Stimulated activated CD8-positive, alpha-beta memory T cell treated with anti-CD3 and anti-CD28 coated beads, Interleukin-15, amount 100 ng/mL, for 4 hours (primary cell): ENCODE measurements at regions not wholly inside any gene's neighbourhood (a gene's known extent, or its start where the extent isn't known, plus 50 kb on each side); places are given as distances from the start of the nearest gene placed in this dataset.
A peak's percentile ranks its signal among the peaks of the same experiment; 100 is the strongest.
"Not testable (repeated sequence)": the region's sequence is repeated elsewhere in the genome, so short reads cannot be mapped to it uniquely, and the experiment has no call there.

ENCODE experiments used
- DNase-seq, 2 donors: peaks; one replicate each; pipeline ENCODE4 v3.0.0-alpha.2; 2020; ENCODE audit warnings: low read depth in 2 of 2

DNA sequence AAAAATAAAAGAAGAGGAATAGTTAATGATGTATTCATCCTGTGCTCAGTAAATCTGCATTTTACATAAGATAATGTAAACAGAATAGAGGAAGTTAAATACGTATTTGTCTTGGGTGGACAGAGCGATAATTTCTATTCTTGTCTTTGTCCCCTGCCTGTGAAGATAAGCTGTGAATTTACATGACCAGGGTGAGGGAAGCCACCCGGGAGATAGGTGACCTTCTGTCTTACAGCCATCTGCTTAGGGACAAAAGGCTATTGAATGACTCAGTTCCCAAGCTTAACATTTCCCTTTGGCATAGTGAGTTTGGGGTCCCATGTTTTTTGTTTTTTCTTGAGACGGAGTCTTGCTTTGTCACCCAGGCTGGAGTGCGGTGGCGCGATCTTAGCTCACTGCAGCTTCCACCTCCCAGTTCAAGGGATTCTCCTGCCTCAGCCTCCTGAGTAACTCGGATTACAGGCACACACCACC, 88.7 kb upstream of the KCTD7 start:
- no peak for DNase-seq

DNA sequence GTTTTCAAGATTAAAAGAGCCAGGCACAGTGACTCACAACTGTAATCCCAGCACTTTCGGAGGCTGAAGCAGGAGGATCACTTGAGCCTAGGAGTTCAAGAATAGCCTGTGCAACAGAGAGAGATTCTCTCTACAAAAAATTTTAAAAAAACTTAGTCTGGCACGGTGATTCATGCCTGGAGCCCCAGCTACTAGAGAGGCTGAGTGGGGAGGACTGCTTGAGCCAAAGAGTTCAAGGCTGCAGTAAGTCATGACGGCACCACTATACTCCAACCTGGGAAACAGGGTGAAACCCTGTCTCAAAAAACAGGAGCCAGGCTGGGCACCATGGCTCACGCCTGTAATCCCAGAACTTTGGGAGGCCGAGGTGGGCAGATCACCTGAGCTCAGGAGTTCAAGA, 86.6 kb upstream of the KCTD7 start:
- DNase-seq: no peak

DNA sequence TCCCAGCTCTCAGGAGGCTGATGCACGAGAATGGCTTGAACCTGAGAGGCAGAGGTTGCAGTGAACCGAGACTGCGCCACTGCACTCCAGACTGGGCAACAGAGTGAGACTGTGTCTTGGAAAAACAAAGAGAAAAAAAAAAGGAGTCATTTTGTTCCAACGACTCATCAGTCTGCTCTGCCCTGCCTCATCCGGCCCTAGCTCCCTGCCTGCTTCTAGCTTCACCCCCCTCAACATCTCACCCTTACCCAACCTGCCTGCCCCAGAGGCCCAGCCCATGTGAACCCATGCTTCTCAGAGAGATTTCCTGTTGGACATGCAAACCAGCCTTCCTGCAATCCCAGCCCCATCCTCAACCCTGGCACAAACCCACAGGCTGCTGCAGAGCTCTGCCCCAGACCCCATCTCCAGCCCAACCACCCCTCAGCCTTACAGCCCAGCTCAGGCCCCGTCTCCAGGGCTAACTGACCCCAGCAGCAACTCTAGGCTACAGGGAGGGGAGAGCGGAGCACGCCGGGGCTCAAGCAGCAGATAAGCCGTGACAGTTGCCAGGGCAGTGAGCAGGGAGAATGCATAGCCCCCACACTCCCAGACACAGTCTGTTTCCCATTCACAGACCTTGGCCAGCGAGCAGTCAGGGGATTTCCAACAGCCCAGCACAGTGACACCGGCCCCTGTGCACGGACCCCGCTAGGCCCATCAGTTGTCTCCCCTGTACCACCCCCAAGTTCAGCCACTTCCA, 86.0 kb upstream of the KCTD7 start:
- no peak for DNase-seq

DNA sequence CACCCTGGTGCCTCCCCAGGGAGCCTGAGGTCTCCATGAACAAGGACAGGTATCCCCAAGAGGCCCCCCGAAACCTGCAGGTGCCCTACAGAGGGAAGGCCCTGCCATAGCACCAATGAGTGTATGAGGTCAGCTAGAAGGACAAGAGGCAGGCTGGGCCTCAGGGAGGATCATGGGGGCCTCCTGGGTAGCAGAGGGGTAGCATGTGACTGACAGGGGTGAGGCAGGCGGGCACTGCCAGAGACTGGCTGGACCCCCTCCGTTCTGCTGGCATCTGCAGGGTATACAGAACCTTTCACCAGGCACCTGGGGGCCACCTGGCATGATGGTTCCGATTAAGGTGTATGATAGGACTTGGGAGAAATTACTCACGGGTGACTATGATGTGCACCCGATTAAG, 79.2 kb upstream of the KCTD7 start:
- DNase-seq: no peak

DNA sequence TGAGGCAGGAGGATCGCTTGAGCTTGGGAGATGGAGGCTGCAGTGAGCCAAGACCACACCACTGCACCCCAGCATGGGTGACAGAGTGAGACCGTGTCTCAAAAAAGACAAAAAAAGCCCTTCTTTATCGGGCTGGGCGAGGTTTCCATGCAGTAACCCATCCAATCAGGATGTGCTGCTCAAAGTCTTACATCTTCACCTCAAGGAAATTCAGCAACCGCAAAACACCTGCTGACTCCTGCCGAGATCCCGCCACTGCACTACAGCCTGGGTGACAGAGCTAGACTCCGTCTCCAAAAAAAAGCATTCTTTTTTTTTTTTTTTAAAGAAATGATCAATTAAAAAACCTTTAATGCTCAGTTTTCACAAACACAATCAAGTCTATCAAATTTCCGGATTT, 75.7 kb upstream of the KCTD7 start:
- no peak for DNase-seq

DNA sequence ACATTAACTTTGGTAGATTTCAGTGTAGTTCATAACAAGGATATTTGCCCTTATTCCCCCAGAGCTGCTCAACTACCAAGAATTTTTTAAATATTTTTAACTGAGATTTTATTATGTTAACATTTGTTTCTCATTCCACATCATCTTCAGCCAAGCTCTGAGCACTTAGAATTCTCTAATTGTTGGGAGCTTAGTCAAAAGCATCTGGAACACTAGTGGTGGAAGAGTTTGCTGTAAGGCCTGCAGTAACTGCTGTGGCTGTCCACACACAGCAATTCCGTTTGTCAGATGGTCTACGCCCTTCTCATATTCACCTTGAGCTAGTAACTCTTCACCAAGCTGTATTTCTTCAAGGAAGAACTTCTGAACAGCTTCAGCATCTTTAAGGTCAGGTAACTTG, 75.0 kb upstream of the KCTD7 start:
- DNase-seq: not testable (repeated sequence)

DNA sequence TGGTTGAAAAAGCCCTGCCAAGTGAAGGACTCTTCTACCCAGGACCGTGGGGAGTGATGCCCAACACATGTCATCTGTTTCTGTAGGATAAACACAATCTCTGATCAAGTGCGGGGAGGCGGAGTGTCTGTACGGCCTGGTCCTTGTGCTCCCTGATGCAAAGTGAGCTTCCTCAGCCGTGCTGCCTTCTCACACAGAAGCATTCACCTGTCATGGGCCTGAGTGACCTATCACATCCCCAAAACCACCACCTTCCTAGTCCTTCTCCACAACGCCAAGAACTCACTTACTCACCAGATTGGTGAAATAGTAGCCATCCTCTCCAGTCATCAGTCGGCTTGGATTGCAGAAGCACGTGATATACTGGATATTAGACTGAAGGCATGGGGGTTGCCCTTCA, 74.4 kb upstream of the KCTD7 start:
- not testable (repeated sequence) for DNase-seq

DNA sequence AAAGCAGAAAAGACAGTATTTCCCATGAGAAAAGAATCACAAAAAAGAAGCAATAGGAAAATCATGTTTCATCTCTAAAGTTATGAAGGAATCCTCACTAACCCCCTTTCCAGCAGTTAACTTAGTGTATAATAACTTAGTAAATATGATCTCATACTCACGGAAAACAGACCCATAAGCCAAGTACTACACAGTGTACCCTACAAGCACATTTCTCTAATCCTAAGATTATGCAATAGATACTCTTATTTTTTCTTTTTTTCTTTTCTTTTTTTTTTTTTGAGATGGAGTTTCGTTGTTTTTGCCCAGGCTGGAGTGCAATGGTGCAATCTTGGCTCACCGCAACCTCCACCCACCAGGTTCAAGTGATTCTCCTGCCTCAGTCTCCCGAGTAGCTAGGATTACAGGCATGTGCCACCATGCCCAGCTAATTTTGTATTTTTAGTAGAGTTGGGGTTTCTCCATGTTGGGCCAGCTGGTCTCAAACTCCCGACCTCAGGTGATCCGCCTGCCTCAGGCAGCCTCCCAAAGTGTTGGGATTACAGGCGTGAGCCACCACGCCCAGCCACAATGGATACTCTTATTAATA, 73.7 kb upstream of the KCTD7 start:
- DNase-seq: not testable (repeated sequence)

DNA sequence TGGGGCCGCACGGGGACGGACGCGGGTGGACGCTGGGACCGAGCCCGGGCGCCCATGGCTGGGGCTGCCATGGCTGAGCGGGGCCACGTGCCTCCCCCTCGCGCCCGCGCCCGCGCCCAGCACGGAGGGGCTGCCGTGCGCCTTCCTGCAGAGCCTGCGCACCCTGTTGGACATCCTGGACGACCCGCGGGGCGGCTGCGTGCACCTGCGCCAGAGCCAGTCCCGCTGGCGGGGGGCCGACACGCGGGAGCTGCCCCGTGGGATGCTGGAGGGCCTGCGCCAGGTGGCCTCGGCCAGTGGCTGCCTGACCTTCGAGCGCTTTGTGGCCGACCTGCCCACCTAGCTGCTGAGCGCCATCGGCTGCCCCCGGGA, 72.5 kb upstream of the KCTD7 start:
- DNase-seq: no peak

DNA sequence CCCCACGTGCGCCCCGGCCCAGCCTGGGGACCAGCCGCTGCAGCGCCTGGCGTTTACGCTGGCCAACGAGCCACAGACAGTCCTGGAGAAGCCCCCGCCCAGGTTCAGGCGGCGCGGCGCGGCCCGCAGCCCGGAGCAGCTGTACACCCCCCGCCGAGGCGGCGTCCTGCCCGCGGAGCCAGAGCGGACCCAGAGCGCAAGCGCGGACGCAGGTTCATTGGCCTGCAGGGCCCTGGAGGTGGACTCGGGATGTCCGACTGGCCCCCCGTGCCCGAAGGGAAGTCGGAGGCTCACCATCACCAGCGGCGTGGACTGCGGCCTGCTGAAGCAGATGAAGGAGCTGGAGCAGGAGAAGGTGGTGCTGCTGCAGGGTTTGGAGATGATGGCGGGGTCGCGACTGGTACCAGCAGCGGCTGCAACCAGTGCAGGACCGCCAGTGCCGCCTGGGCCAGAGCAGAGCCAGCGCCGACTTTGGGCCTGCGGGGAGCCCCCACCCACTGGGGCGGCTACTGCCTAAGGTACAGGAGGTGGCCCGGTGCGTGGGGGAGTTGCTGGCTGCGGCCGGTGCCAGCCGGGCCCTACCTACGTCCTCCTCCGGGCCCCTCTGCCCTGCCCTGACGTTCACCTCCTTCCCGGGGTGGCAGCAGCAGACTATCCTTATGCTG, 72.0 kb upstream of the KCTD7 start:
- DNase-seq: no peak

DNA sequence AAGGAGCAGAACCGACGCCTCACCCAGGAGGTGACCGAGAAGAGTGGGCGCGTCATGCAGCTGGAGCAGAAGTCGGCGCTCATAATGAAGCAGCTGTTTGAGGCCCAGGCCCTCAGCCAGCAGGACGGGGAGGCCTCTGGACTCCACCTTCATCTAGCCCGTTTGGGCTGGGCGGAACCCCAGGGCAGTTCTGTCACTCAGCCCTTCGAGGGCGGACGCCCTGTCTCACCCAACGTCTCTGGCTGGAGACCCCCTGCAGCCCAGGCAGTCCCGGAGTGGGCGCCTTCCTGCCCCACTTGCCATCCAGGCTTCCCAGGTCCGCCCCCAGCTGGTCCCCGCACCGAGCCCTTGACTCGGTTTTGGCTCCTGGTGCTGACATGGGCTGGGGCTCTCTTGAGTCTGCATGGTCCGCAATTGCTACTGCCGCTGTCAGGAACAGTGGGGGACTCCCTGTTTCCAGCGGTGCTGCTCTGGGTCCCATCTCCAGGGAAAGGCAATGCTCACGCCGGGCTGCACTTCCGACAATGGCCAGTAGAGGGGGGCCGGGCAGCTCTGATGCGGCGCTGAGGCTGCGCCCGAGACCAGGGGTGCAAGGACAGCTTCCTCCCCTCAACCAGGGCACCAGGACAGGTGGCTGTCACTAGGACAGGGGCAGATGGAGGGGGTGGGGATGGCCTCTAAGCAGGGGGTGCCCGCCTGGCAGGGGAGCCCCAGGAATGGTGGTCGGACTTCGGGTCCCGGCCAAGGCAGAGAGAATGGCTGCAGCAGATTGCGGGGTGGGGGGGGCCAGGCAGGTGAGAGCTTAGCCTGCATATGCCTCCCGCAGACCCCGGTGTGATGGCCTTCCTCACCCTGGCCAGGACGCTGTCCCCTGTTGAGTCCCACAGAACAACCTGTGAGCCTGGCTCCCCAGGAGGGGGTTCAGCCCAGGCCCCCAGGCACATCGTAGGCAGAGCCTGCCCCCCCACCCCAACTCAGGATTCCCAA, 71.2 kb upstream of the KCTD7 start:
- peak; percentile 23 to 27 for DNase-seq

DNA sequence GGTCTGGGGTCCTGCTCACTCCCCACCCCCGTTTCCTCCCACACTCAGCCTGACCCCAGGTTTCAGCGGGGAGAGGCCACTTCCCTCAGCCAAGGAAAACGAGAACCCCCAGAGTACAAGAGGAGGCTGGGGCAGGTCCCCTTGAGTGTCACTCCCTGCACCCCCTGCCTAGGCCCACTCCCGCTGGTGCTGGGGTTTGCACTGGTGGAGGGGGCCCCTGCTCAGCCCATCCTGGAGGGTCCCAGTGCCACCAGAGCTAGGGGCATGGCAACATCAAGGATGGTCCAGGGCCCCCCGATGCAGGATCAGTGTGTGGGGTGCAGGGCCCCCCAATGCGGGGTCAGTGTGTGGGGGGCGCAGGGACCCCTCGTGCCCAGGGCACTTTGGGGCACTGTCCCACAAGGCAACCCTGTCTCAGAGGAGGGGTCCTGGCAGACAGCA, 70.5 kb upstream of the KCTD7 start:
- DNase-seq: no peak

DNA sequence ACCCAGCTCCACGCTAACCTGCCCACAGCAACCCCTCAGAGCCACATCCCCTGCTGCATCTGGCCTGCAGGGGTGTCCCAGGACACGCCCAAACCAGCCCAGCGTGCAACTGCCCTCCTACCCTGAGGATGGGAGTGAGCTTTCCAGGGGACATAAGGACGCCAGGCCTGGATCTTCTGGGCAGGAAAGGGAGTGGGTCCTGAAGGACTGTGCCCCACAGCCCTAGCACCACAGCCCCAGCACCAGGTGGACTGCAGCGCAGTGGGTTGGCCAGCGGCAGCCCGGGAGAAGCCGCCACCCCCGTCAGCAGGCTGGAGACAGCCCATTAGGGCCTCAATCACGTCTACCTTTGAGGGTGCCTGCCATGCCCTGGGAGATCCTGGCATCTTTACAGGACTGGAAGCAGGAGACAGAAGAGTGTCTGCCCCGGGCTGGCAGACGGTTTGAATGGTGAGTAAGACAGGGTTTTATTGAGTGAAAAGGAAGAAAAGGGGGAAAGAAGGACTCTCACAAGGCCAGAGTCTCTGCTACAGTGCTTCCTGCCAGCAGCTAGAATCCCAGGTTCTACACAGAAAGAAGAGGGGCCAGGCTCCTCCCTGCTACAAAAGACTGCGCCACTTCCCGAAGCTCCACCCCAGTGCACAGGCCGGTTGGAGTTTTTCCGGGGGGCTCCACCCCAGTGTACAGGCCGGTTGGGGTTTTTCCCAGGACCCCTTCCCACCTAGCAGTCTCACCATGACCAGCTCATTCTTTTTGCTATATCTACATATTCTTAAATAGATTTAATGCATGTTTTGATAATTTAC, 69.8 kb upstream of the KCTD7 start:
- no peak for DNase-seq

DNA sequence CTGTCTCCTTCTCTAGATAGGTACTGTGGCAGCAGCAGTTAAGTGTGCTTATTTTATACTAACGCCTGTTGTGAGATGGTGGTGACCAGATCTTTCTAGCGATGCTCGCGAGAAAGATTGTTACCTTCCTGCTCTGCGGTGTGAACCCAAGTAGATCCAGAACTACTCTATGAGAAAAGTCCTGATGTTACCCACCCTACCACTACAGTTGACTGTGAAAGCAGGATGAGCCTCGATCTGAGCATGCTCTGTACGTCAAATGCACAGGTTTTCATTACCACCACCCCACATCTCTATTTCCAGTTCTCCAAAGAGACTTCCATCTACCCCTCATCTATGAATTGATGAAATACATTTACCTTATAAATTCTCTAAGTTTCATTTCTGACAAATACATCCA, 64.6 kb upstream of the KCTD7 start:
- DNase-seq: no peak

DNA sequence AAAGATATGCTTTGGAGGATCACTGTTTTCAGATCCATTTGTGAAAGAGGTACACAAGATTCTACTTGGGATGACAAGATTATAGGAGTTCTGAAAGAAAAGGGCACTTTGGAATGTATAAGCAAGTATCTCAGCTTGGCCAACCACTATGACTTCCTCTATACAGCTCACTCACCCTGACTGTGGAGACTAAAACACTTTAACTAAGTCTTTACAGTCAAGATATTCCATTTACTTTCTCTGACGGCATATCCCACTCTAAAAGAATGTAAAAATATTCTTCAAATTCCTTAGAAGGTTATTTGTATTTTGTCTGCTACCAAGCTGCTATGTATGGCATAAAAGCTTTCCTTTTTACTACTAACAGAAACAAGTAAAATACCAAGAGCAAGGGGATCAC, 58.5 kb upstream of the KCTD7 start:
- DNase-seq: not testable (repeated sequence)

DNA sequence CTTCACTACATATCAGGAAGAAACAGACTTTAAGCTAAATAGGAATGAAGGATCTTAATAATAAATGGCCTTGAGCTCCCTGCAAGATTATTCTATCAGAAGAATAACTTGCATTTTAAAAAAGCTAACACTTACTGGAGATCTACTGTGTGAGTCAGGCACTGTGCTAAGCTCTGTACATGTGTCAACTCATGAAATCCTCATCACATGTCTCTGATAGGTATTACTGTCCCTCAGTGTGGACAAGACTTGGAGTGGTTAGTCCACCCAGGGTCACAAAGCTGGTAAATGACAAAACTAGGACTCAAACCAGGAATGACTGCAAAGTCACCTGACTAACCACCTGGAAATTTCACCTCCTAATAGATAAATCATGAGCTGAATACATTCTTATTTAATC, 57.1 kb upstream of the KCTD7 start:
- no peak for DNase-seq

DNA sequence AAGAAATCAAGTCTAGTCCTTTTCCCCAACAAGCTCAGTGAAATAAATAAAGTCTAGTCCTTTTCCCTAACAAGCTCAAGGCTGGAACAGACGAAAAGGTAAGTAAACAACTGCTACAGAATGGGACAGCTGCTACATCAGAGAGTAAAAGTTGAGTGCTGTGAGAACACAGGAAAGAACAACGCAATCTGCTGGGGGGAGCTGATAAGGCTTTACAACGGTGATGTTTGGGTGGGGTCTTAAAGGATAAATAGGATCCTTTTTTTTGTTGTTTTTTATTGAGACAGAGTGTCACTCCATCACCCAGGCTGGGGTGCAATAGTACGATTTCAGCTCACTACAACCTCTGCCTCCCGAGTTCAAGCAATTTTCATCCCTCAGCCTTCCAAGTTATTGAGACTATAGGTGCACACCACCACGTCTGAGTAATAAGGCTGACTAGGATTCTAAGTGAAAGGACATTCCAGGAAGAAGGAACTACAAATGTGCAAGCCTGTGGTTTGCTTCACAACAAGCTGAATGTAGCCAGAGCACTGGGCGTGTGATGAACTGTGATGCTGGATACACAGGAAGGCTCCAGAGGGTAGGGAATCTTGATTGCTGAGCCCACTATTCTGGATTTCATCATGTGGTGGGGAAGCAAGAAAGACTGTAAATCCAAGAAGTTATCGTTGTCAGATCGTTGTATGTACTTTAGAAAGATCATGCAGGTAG, 54.7 kb upstream of the KCTD7 start:
- DNase-seq: not testable (repeated sequence)

DNA sequence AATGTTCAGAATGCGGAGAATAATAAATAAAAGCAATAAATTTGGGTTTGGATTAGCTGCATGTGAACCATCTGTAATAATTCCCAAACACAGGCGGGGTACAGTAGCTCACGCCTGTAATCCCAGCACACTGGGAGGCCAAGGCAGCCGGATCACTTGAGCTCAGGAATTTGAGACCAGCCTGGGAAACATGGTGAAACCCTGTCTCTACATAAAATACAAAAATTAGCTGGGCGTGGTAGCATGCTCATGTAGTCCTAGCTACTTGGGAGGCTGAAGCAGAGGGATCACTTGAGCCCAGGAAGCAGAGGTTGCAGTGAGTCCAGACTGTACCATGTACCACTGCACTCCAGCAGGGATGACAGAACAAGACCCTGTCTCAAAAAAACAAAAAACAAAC, 53.9 kb upstream of the KCTD7 start:
- not testable (repeated sequence) for DNase-seq

DNA sequence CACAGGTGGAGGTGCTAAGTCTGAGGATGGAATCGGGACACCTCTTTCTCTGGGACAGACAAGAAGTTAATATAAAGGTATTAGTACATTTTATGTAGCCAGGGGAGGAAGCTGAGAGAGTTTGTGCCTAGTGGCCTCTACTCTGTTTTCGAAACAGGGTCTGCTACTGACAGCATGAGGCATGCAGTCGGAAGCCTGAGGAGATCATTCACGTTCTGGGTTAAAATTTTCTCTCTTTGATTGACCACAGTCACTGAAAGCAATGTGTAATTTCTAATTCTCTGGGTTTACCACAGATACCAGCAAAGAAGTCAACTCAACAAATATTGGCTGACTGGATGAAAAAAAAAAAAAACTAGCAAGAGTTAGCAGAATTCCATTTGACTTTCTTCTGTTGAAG, 53.3 kb upstream of the KCTD7 start:
- DNase-seq: no peak

DNA sequence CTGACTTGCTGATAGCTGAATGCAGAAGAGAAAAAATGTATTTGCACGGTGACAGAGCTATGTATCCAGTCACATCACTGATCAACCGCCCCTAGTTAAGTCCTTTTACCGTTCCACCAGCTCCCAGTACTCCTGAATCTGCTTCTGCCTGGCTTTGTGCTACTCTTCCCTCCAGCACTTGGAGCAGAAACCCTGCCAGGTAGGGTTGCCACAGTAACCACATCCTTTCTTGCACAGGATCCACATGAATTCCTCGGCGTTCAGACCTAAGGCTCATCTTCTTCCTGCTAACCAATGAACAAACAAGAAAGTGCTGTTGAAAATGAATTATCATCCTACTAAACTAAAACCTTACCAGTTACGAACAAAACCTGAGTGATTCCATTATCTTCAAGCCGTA, 52.0 kb upstream of the KCTD7 start:
- DNase-seq: no peak
